Panc1 (cell line): ENCODE measurements at regions not wholly inside any gene's neighbourhood (a gene's known extent, or its start where the extent isn't known, plus 50 kb on each side); places are given as distances from the start of the nearest gene placed in this dataset.

ENCODE experiments used
- ATAC-seq: fragments of 200-7000 bp; cut with Tn5 transposase; 2 replicates; pipeline ENCODE4 v1.9.1; 2020; ENCODE audit warnings: mild to moderate bottlenecking, moderate library complexity
- BruUV-seq: library from RNA; stranded (reverse); fragments of 400-500 nt; replicated peaks from 2 replicates; lab custom pipeline; 2021; lab: Mats Ljungman, UMichigan
- CTCF ChIA-PET: fragments of 300-600 bp; sonication (Branson Sonifier 250); formaldehyde crosslinking; loops from one replicate; lab custom pipeline; 2022; ENCODE audit warnings: antibody characterized with exemption; lab: Charles Lee
- POLR2A ChIA-PET: fragments of 300-600 bp; sonication (Branson Sonifier 250); formaldehyde crosslinking; loops from one replicate; lab custom pipeline; 2022; ENCODE audit warnings: antibody characterized with exemption; lab: Charles Lee
- DNase-seq: peaks from one replicate; pipeline ENCODE4 v3.0.0-alpha.2; 2010; ENCODE audit warnings: low read depth, low spot score
- H3K27ac ChIP-seq: 2 replicates; pipeline ENCODE4 v1.5.1; 2011; ENCODE audit warnings: mild to moderate bottlenecking, low read length, inconsistent platforms
- H3K27me3 ChIP-seq: fragments of 200-500 bp; sonication (Bioruptor generic); 2 replicates; pipeline ENCODE4 v1.6.0; 2014; ENCODE audit warnings: low read length, inconsistent platforms; ENCODE audit not compliant: control insufficient read depth, insufficient read depth
- H3K36me3 ChIP-seq: fragments of 200-500 bp; sonication (Bioruptor generic); 2 replicates; pipeline ENCODE4 v1.5.1; 2014; ENCODE audit warnings: inconsistent platforms, mild to moderate bottlenecking, low read length, moderate library complexity; ENCODE audit not compliant: control insufficient read depth, insufficient read depth
- H3K4me1 ChIP-seq: 2 replicates; pipeline ENCODE4 v1.5.1; 2011; ENCODE audit warnings: inconsistent platforms, mild to moderate bottlenecking, low read length, moderate library complexity; ENCODE audit not compliant: control insufficient read depth, insufficient read depth
- H3K4me3 ChIP-seq, 2 experiments: 2 replicates each; pipeline ENCODE4 v1.5.1; 2011 to 2012; ENCODE audit warnings: low read depth in 2 of 2, low read length in 2 of 2, mild to moderate bottlenecking in 2 of 2, inconsistent platforms in 1 of 2, moderate library complexity in 1 of 2
- H3K9me3 ChIP-seq: fragments of 200-500 bp; sonication (Bioruptor generic); 2 replicates; pipeline ENCODE4 v1.5.1; 2014; ENCODE audit warnings: low read depth, mild to moderate bottlenecking, inconsistent platforms, low read length, moderate library complexity; ENCODE audit not compliant: control insufficient read depth, insufficient read depth
- CTCF ChIP-seq: fragments of 450-650 bp; IDR thresholded peaks from 2 replicates; pipeline ENCODE4 v1.5.1; 2017; ENCODE audit warnings: mild to moderate bottlenecking
- POLR2AphosphoS5 ChIP-seq: IDR thresholded peaks from 2 replicates; pipeline ENCODE4 v1.6.1; 2012; ENCODE audit warnings: mild to moderate bottlenecking, low read depth, low read length, moderate library complexity
- REST ChIP-seq, 2 experiments: IDR thresholded peaks; 2 replicates each; pipeline ENCODE4 v1.6.1; 2011 to 2012; ENCODE audit warnings: low read depth in 2 of 2, control low read depth in 1 of 2, low read length in 1 of 2, mild to moderate bottlenecking in 1 of 2, moderate library complexity in 1 of 2; ENCODE audit not compliant: insufficient read depth in 1 of 2
- SIN3A ChIP-seq: IDR thresholded peaks from 2 replicates; pipeline ENCODE4 v1.6.1; 2012; ENCODE audit warnings: low read depth, mild to moderate bottlenecking, low read length, moderate library complexity, borderline replicate concordance; ENCODE audit not compliant: insufficient read depth
- TCF7L2 ChIP-seq: IDR thresholded peaks from 2 replicates; pipeline ENCODE4 v1.6.1; 2011; ENCODE audit warnings: mild to moderate bottlenecking, low read depth, low read length, inconsistent platforms
- in situ Hi-C: cut with HindIII; loops from 2 replicates; pipeline ENCODE4 v1.10.0; 2016; ENCODE audit warnings: low sequenced_read_pairs, low pct_unique_long_range_greater_than_20kb
- intact Hi-C: fragments of 100-400 bp; cut with micrococcal nuclease; formaldehyde crosslinking; loops from one replicate; pipeline ENCODE4 v1.10.0; 2022; ENCODE audit not compliant: unreplicated experiment

- ChIA-PET POLR2A (no interaction called here), CTCF (no interaction called here)
- no peak for ATAC-seq
- no peak for TF ChIP-seq SIN3A
- no peak for TF ChIP-seq REST (IDR thresholded peaks at IDR 0.05; ENCODE audit: insufficient read depth in 1 of 2, low read depth in 2 of 2, low read length in 1 of 2)
- TF ChIP-seq TCF7L2 = no peak
- TF ChIP-seq POLR2AphosphoS5 = no peak
- no peak for TF ChIP-seq CTCF
- in situ Hi-C loops (no loop called here), intact Hi-C loops (no loop called here)
- Histone ChIP-seq H3K4me3 (no peak overlapping the region), H3K27me3 (no peaks in the 10 kb centered on the region), H3K4me1 (no peaks in the 10 kb centered on the region), H3K9me3 (no peaks in the 10 kb centered on the region), H3K36me3 (no peaks in the 10 kb centered on the region), H3K27ac (no peak overlapping the region)
- no TSS peak for BruUV-seq
- DNase-seq = no peak
These were observed 765.5 kb upstream of the HTR2C start for GRCh38 chrX:113818346-113818745.

DNA sequence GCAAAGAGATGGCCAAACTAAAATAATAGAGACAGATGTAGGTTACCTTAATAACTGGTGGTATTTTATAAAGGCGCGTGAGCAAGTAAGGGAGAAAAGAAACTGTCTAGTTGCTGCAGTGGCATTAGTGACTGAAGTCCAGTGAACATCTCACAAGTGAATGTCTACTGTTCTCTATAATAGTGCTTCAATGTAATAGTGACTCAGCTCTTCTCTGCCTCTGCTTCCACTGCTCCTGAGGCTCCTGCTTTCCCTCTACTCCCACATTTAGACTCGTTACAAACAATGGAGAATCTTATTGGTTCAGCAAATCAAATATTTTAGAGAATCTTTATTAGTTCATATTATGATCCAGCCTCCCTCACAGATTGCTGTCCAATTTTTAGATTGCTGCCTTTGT, 779.1 kb upstream of the HTR2C start:
- Histone ChIP-seq H3K27me3 (no peaks in the 10 kb centered on the region), H3K4me1 (no peaks in the 10 kb centered on the region), H3K27ac (no peak overlapping the region), H3K36me3 (no peaks in the 10 kb centered on the region), H3K9me3 (no peaks in the 10 kb centered on the region), H3K4me3 (no peak overlapping the region)
- intact Hi-C loops (no loop called here), in situ Hi-C loops (no loop called here)
- ATAC-seq = no peak
- POLR2A ChIA-PET = no interaction called here
- TF ChIP-seq SIN3A = no peak
- no peak for TF ChIP-seq TCF7L2
- TF ChIP-seq REST (IDR thresholded peaks at IDR 0.05; ENCODE audit: insufficient read depth in 1 of 2, low read depth in 2 of 2, low read length in 1 of 2) = no peak
- TF ChIP-seq CTCF = no peak
- TF ChIP-seq POLR2AphosphoS5 = no peak
- DNase-seq = no peak
- CTCF ChIA-PET = no interaction called here
- no TSS peak for BruUV-seq
